ENCODE measurements at regions not wholly inside any gene's neighbourhood (a gene's known extent, or its start where the extent isn't known, plus 50 kb on each side); places are given as distances from the start of the nearest gene placed in this dataset.

- Histone ChIP-seq H3F3A (ENCODE audit: low read depth) (no peaks in the 10 kb centered on the region), H3K4me1 (ENCODE audit: insufficient read depth, low read length, poor library complexity, severe bottlenecking) (no peaks in the 10 kb centered on the region), H4K20me1 (ENCODE audit: insufficient read depth, low read length, poor library complexity, severe bottlenecking) (no peaks in the 10 kb centered on the region), H3K9me2 (replicated peaks; ENCODE audit: low read depth, low read length) (no peaks in the 10 kb centered on the region), H3K4me2 (ENCODE audit: low read depth, low read length, poor library complexity, severe bottlenecking) (no peak overlapping the region), H2AFZ (ENCODE audit: low read length) (no peak overlapping the region), H3K36me3 (ENCODE audit: insufficient read depth, low read length) (no peaks in the 10 kb centered on the region), H3K4me3 (ENCODE audit: low read length, poor library complexity, severe bottlenecking) (no peak overlapping the region), H3K9ac (ENCODE audit: low read depth, low read length, poor library complexity, severe bottlenecking) (no peak overlapping the region), H3K9me3 (ENCODE audit: insufficient read depth, low read depth, low read length) (no peaks in the 10 kb centered on the region), H3K79me2 (ENCODE audit: insufficient read depth, low read length) (no peaks in the 10 kb centered on the region), H3K27me3 (ENCODE audit: insufficient read depth, low read length, poor library complexity, severe bottlenecking) (no peaks in the 10 kb centered on the region)
- TF ChIP-seq CTCF (conservative IDR thresholded peaks at IDR 0.05; ENCODE audit: low read length) (no peak), EZH2phosphoT487 (IDR thresholded peaks at IDR 0.05; ENCODE audit: borderline replicate concordance) (no peak)
Measured at GRCh38 chr9:82665324-82665723, 397.6 kb downstream of the RASEF start.

DNA sequence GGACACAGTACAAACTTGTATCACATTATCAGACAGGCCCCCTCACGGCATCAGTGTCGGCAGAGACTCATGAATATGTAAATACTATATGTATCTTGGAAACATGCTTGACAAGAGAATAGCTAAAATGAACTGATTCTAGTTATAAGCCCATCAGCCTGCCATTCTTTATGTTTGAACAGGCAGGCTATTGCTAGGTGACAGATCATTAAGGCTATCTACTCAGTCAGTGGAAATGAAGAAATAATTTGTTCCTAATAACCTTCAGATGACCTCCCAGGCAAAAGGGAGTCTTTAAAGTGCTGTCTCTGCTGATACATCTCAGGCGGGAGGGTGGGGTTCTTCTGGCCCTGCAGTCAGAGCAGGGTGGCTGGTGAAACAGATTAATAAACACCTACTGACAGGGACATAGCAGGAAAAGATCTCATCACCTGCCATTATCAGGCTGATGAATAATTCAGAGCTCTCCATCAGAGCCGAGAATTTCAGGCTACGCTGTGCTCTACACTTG is 394.2 kb downstream of the RASEF start:
- Histone ChIP-seq H3K4me3 (ENCODE audit: low read length, poor library complexity, severe bottlenecking) (no peak overlapping the region), H3K4me1 (ENCODE audit: insufficient read depth, low read length, poor library complexity, severe bottlenecking) (no peaks in the 10 kb centered on the region), H3F3A (ENCODE audit: low read depth) (no peaks in the 10 kb centered on the region), H3K79me2 (ENCODE audit: insufficient read depth, low read length) (no peaks in the 10 kb centered on the region), H4K20me1 (ENCODE audit: insufficient read depth, low read length, poor library complexity, severe bottlenecking) (no peaks in the 10 kb centered on the region), H2AFZ (ENCODE audit: low read length) (no peak overlapping the region), H3K27me3 (ENCODE audit: insufficient read depth, low read length, poor library complexity, severe bottlenecking) (no peaks in the 10 kb centered on the region), H3K9ac (ENCODE audit: low read depth, low read length, poor library complexity, severe bottlenecking) (no peak overlapping the region), H3K9me2 (replicated peaks; ENCODE audit: low read depth, low read length) (no peaks in the 10 kb centered on the region), H3K4me2 (ENCODE audit: low read depth, low read length, poor library complexity, severe bottlenecking) (no peak overlapping the region), H3K36me3 (ENCODE audit: insufficient read depth, low read length) (no peaks in the 10 kb centered on the region), H3K9me3 (ENCODE audit: insufficient read depth, low read depth, low read length) (no peaks in the 10 kb centered on the region)
- TF ChIP-seq EZH2phosphoT487 (IDR thresholded peaks at IDR 0.05; ENCODE audit: borderline replicate concordance) (no peak), CTCF (conservative IDR thresholded peaks at IDR 0.05; ENCODE audit: low read length) (no peak)

- no peaks in the 10 kb centered on the region for H3K27me3 ChIP-seq (ENCODE audit: insufficient read depth, low read length, poor library complexity, severe bottlenecking)
- H3K79me2 ChIP-seq (ENCODE audit: insufficient read depth, low read length) = no peaks in the 10 kb centered on the region
- no peak overlapping the region for H3K4me3 ChIP-seq (ENCODE audit: low read length, poor library complexity, severe bottlenecking)
- no peaks in the 10 kb centered on the region for H3F3A ChIP-seq (ENCODE audit: low read depth)
- H3K9me3 ChIP-seq (ENCODE audit: insufficient read depth, low read depth, low read length) = no peaks in the 10 kb centered on the region
- H4K20me1 ChIP-seq (ENCODE audit: insufficient read depth, low read length, poor library complexity, severe bottlenecking) = no peaks in the 10 kb centered on the region
- H2AFZ ChIP-seq (ENCODE audit: low read length) = no peak overlapping the region
- no peak overlapping the region for H3K9ac ChIP-seq (ENCODE audit: low read depth, low read length, poor library complexity, severe bottlenecking)
- no peaks in the 10 kb centered on the region for H3K4me1 ChIP-seq (ENCODE audit: insufficient read depth, low read length, poor library complexity, severe bottlenecking)
- TF ChIP-seq CTCF (conservative IDR thresholded peaks at IDR 0.05; ENCODE audit: low read length) (no peak), EZH2phosphoT487 (IDR thresholded peaks at IDR 0.05; ENCODE audit: borderline replicate concordance) (no peak)
- no peaks in the 10 kb centered on the region for H3K9me2 ChIP-seq (replicated peaks; ENCODE audit: low read depth, low read length)
- no peak overlapping the region for H3K4me2 ChIP-seq (ENCODE audit: low read depth, low read length, poor library complexity, severe bottlenecking)
- H3K36me3 ChIP-seq (ENCODE audit: insufficient read depth, low read length) = no peaks in the 10 kb centered on the region
Measured at GRCh38 chr9:82670000-82670399, 392.9 kb downstream of the RASEF start.

All from Loucy (cell line).